GM19328 (cell line): ENCODE measurements at regions not wholly inside any gene's neighbourhood (a gene's known extent, or its start where the extent isn't known, plus 50 kb on each side); places are given as distances from the start of the nearest gene placed in this dataset.
"Not testable (repeated sequence)": the region's sequence is repeated elsewhere in the genome, so short reads cannot be mapped to it uniquely, and the experiment has no call there.

ENCODE experiments used
- ATAC-seq: cut with Tn5 transposase; IDR thresholded peaks from one replicate; pipeline ENCODE4 v1.9.1; 2021; ENCODE audit warnings: mild to moderate bottlenecking, moderate library complexity; ENCODE audit not compliant: unreplicated experiment

GRCh38 chr1:4133297-4133938 is 233.3 kb upstream of the C1orf174 start:
- ATAC-seq: no peak

- ATAC-seq: no peak
These were observed 233.9 kb upstream of the C1orf174 start for GRCh38 chr1:4133939-4134321.

DNA sequence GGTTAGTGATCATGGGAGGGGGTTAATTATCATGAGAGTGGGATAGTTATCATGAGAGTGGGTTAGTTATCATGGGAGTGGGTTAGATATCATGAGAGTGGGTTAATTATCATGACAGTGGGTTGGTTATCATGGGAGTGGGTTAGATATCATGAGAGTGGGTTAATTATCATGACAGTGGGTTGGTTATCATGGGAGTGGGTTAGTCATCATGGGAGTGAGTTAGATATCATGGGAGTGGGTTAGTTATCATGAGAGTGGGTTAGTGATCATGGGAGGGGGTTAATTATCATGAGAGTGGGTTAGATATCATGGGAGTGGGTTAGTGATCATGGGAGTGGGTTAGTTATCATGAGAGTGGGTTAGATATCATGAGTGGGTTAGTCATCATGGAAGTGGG is 235.8 kb upstream of the C1orf174 start:
- not testable (repeated sequence) for ATAC-seq

GRCh38 chr1:4137621-4138415 is 237.7 kb upstream of the C1orf174 start:
- no peak for ATAC-seq

GRCh38 chr1:4139646-4140045 is 239.6 kb upstream of the C1orf174 start:
- ATAC-seq: no peak

DNA sequence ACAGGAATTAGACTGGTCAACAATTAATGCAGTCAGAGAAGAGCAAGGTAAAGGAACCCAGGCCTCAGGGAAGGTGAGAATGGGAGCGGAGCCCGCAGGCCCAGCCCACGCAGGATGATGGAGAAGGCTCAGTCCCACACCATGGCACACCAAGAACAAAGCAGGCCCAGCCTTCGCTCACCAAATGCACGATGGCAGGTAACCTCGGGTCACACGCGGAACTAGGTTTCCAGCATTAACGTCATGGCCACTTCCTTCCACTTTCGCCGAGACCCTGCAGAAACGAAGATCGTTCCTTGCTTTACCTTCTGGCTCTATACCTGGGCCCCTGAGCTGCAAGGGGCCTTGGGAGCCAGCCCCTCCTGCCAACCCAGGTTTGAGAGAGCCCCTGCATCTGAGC is 240.2 kb upstream of the C1orf174 start:
- no peak for ATAC-seq

DNA sequence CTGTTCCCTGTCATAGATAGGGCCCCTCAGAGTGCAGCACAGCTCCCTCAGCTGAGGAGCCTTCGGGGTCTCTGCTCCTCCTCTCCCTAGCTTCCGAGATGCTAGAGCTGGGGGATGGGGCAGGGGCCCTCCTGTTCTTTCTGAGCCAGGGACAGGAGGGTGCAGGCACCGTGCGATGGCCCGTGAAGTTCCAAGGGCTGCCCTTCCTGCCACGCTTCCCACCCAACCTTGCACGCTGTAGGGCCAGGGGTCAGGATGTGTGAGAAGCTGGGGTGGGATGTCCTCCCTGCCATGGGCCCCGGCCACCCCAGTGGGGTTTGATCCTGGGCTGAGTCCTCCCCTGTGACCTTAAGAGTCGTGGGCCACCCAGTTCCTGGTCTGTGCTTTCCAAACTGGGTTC is 240.7 kb upstream of the C1orf174 start:
- no peak for ATAC-seq

GRCh38 chr1:4144349-4144971 is 244.4 kb upstream of the C1orf174 start:
- no peak for ATAC-seq

DNA sequence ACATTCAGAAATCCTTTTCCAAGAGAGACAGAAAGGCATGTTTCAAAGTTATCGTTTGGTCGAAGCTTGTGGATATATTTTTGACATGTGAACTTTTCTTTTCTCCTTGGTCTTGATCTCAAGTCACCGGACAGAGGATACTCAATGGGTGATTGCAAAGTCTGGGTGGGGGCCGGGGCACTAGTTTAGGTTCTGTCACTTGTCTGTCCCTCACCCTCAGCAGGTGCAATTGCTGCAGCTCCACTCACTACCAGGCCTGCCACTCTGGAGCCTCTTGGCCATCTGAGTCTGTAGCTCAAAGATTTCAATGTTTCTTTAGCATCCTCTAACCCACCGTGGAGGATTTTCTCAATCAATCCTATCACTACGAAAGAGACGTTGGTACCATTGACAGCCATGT is 246.0 kb upstream of the C1orf174 start:
- ATAC-seq: no peak

GRCh38 chr1:4146614-4147013 is 246.5 kb upstream of the C1orf174 start:
- no peak for ATAC-seq

DNA sequence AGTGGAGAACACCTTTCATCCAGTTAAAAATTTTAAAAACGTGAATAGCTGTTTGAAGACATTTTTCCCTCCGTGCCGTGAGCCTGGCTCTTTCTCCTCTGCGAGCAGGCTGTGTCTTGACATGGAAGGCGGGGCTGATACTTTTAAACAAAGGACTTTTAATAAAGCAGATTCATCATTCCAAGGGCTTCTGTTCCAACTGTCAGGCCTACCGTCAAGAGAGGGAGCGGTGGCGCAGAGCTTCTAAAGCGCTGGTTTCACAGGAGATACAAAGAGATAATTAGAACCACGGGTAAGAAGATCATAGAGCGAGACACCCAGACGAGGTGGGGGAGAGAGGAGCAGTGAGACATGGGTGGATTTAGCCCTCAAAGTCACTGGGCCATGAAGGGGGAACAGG is 247.4 kb upstream of the C1orf174 start:
- no peak for ATAC-seq

DNA sequence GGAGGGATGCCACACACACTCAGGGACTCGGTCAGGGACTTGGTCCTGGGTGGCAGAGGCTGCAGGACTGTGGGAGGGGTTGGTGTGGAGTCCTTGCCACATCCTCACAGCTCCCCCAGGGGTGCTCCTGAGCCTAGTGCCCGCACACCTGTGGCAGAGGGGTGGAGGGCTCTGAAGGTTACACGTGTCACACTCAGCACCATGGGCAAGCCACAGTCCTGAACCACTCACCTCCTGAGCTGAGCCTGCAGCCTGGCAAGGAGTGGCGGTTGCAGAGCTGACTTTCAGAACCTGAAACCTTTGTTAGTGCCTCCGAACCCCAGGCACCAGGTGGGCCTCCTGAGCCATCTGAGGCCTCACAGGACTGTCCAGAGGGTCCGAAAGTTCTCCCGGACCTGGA is 249.2 kb upstream of the C1orf174 start:
- no peak for ATAC-seq

- no peak for ATAC-seq
These were observed 249.8 kb upstream of the C1orf174 start for GRCh38 chr1:4149831-4150230.

GRCh38 chr1:4150262-4150661 is 250.2 kb upstream of the C1orf174 start:
- ATAC-seq: no peak

DNA sequence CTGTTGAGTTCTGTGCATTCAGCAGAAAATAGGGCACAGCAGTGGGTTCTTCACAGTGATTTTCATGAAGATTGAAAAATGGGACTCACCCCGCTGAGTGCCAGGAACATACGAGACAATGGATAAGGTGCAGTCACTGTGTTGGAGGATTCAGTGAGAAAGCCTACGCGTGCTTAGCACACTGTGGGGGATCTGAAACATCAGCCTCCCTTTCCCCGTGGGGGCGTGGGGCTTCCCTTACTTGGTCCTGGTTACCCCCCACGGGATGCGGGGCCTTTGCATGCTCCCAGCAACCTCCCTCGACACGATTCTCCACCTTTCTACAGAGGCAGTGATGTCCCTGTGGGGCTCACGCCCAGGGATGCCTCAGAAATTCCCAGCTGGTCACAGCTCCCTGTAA is 252.2 kb upstream of the C1orf174 start:
- no peak for ATAC-seq

GRCh38 chr1:4153571-4153970 is 253.5 kb upstream of the C1orf174 start:
- ATAC-seq: no peak

- no peak for ATAC-seq
These were observed 256.3 kb upstream of the C1orf174 start for GRCh38 chr1:4156241-4156973.

GRCh38 chr1:4160181-4160580 is 260.1 kb upstream of the C1orf174 start:
- no peak for ATAC-seq

GRCh38 chr1:4161366-4162006 is 261.4 kb upstream of the C1orf174 start:
- no peak for ATAC-seq

- no peak for ATAC-seq
These were observed 264.9 kb upstream of the C1orf174 start for GRCh38 chr1:4164965-4165364.

- ATAC-seq: no peak
These were observed 265.7 kb upstream of the C1orf174 start for GRCh38 chr1:4165686-4166300.
